ENCODE measurements at regions not wholly inside any gene's neighbourhood (a gene's known extent, or its start where the extent isn't known, plus 50 kb on each side); places are given as distances from the start of the nearest gene placed in this dataset.

GRCh38 chr16:80167657-80168390, 373.0 kb upstream of the DYNLRB2 start:
- TF ChIP-seq CTCF (conservative IDR thresholded peaks at IDR 0.05; ENCODE audit: low read depth, low read length) (no peak), EZH2 (IDR thresholded peaks at IDR 0.05; ENCODE audit: low read length, unreplicated experiment) (no peak), EZH2phosphoT487 (IDR thresholded peaks at IDR 0.05; ENCODE audit: borderline replicate concordance, low read length) (no peak)

All from PC-3 (cell line).